ENCODE measurements at regions not wholly inside any gene's neighbourhood (a gene's known extent, or its start where the extent isn't known, plus 50 kb on each side); places are given as distances from the start of the nearest gene placed in this dataset.

DNA sequence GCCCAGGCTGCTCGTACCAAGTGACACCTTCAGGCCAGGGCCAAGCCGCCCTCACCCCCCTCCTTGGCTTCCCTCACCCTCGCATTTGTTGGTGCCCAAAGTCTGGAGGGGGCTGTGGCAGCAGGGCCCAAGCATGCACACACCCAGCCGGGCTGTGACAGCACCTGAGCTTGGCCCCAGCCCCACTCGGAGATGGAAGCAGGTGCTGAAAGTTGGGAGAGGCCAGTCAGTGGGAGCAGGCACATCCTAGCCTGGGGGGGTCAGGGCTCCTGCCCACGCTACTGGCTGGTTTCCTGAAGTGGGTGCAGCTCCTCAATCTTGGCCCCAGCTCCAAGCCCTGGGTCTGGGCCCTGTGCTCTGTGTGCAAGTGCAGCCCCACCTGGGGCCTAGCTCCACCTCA lies 228.0 kb downstream of the RDH14 start:
- no peak for DNase-seq (ENCODE audit: low spot score)
- TF ChIP-seq CTCF (IDR thresholded peaks at IDR 0.05; ENCODE audit: extremely low read depth, missing control alignments): no peak

- DNase-seq (ENCODE audit: low spot score): no peak
- TF ChIP-seq CTCF (IDR thresholded peaks at IDR 0.05; ENCODE audit: extremely low read depth, missing control alignments): no peak
These were observed 235.3 kb downstream of the RDH14 start for GRCh38 chr2:18325118-18325517.

- TF ChIP-seq CTCF (IDR thresholded peaks at IDR 0.05; ENCODE audit: extremely low read depth, missing control alignments): no peak
- DNase-seq (ENCODE audit: low spot score): no peak
These were observed 240.5 kb downstream of the RDH14 start for GRCh38 chr2:18319987-18320386.

- no peak for TF ChIP-seq CTCF (IDR thresholded peaks at IDR 0.05; ENCODE audit: extremely low read depth, missing control alignments)
- no peak for DNase-seq (ENCODE audit: low spot score)
These were observed 243.4 kb downstream of the RDH14 start for GRCh38 chr2:18317017-18317416.

DNA sequence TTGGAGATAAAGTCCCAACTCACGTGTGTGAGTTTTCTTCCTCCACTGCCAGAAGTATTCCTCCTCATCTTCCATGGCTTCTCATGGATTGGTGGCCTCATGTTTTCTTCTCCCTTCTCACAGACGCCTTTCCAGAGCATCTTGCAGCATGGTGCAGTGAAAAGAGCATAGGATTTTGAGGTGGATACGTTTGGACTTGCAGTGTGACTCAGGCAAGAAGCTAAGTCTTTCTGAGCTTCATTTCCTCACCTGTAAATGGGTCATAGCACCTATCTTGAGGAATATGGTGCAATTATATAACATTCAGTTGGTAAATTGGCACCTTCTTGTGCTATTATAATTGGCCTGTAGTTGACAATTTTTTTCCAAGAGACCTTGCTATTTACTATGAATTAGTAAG lies 247.6 kb downstream of the RDH14 start:
- no peak for TF ChIP-seq CTCF (IDR thresholded peaks at IDR 0.05; ENCODE audit: extremely low read depth, missing control alignments)
- DNase-seq (ENCODE audit: low spot score): no peak

- no peak for TF ChIP-seq CTCF (IDR thresholded peaks at IDR 0.05; ENCODE audit: extremely low read depth, missing control alignments)
- no peak for DNase-seq (ENCODE audit: low spot score)
These were observed 248.8 kb downstream of the RDH14 start for GRCh38 chr2:18311420-18312195.

DNA sequence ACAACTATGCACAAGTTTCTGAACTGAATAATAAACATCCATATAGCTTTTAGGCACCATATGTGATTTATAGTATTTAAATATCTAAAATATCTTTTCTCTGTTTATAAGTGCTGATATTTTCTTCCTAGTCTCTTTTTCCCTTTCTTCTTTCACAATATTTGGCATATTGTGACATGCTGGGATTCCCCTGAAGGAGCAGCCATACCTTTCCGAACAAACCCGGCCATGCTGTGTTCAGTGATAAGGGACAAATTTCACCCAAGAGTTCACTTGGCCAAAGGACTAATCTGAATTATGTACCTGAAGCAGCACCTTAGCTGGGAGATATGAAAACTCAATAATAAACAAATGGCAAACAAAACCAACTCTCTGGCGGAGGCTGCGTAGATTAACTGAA lies 250.8 kb downstream of the RDH14 start:
- no peak for TF ChIP-seq CTCF (IDR thresholded peaks at IDR 0.05; ENCODE audit: extremely low read depth, missing control alignments)
- no peak for DNase-seq (ENCODE audit: low spot score)

Data from GM20000 (cell line).